GM19239 (cell line): ENCODE measurements at regions not wholly inside any gene's neighbourhood (a gene's known extent, or its start where the extent isn't known, plus 50 kb on each side); places are given as distances from the start of the nearest gene placed in this dataset.

ENCODE experiments used
- DNase-seq: peaks from one replicate; pipeline ENCODE4 v3.0.0; 2011; ENCODE audit warnings: low spot score; ENCODE audit not compliant: insufficient read length
- FAIRE-seq: peaks from 2 replicates; lab custom pipeline; 2011; peaks lifted over from hg19 to GRCh38; lab: Jason Lieb, UNC

DNA sequence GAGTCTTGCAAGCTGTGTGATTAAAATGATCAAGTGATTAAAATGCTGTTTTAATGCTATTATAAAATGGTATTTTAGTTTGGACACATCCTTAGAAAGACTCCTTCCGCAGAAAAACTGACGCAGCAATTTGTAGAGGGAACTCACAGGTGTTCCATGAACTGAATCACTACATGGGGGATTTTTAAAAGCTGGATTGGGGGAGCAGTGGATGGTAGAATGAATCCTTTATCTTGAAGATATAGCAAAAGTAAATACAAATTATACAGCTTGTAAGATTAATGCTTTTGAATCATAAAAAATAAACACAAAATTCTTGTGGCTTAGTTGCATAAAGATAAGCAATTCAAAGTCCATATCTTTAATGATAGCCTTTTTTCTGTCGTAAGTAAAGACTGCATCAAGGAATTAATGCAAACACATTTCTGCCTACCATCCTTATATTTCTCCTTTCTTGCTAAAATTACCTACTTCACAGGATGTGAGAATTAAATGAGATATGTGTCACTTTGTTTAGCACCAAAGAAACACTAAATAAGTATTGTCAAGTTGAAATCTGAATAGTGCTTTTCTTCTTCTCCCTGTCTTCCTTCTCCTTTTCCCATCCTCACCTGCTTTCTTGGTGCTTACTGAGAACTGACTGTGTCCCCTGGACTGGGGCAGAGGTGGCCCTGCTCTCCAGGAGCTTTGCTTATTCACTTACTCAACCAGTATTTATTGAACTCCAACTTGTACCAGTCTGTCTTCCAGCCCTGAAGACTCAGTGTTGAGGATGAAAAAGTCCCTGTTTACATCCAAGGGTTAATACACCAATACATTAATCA lies 61.5 kb upstream of the F3 start:
- DNase-seq: no peak
- FAIRE-seq: no peak

DNA sequence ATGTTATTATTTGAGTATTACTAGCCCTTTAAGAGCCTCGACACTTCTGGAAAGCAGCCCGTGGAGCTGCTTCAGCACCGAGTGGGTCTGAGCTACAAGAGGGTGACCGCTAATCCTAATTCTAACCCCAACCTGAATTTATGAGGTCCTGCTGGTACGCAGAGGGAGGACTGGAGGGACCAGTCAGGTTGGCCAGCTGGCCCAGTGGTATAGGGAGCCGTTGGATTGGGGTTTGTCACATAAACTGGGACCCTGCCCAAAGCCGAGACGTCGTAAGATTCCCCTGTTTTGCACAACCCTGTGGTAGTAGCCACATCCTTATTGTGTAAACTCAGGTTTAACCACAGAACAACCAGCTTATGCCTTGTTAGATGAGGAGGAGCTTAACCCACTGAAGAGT lies 60.8 kb upstream of the F3 start:
- FAIRE-seq (no peak), DNase-seq (no peak)

DNA sequence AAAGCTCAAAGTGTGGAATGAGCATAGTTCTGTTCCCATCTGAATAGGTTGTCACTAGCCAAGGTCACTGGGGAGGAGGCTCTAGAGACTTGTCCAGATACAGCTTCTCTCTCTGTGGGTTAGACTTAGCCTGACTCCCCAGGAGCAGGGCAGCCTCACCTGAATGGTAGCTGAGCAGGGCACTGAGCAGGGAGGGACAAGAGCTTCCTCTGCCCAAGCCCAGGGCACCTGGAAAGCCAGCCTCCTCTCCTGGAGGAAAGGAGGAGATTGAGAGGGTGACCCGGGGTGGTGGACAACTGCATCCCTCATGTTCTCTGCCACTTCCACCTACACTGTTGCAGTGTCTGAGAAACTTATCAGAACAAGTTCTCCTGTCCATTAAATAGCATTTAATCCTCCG lies 59.0 kb upstream of the F3 start:
- DNase-seq: no peak
- FAIRE-seq: no peak

DNA sequence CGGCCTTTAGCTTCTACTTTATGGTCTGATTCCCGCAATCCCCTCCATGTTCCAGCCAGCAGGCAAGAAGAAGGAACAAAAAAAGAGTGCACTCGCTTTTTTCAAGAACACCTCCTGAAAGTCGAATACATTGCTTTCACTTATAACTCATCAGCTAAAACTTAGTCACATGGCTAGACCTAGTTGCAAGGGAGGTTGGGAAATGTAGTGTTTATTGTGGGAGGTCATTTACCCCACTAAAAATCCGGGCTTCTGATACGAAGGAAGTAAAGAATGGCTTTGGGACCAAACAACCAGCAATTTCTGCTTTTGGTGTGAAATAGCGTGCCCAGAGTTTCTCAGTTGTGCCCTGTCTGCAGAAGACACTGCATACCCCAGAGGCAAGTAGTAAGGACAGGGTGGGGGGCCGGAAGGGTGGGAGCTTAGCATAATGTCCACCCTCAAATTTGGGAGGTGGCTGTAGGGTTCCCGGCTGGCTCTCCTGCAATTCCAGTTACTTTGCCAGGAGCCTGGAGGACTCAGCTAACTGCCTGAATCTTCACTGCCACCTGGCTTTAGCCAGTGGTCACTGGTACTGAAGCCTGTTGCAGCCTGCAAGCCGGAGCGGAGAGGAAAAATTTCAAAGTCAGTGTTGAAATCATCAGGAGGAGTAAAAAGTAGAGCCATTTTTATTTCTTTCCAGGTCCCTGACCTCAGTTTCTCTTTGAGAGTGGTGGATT lies 57.7 kb upstream of the F3 start:
- no peak for DNase-seq
- no peak for FAIRE-seq

DNA sequence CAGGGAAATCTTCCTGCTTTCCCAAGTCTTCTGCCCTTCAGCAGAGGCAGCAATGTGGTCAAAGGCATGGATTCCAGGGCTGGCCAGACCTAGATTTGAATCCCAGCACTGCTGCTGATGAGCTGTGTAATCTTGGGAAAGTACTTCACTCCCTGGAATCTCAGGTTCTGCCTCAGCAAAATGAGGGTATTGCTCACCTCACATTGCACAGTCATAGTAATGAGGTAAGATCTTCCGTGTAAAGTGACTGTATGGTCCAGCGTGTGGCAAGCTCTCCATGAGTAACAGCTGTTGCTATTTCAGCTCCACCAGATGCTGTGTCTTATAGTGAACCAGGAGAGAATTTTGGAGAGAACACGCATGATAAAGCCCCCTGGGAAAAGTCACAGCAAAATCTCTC lies 56.1 kb upstream of the F3 start:
- DNase-seq (no peak), FAIRE-seq (no peak)

DNA sequence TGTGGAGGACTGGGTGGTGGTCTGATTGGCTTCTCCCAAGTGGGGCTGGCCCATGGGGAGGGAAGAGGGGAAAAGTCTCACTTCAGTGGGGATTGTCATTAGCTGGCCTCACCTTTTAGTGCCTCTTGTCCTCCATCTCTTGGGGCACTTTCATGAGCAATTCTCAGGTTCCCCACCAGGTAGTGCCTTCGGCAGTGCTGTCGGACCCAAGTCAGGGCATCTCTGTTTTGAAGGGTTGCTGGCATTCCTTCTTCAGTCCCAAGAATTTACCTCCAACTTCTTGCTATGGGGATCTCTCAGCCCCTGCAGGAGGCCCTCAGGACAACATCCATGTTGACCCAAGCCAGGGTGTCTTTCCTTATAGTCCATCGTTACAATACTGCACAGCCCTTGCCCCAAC lies 54.7 kb upstream of the F3 start:
- no peak for DNase-seq
- FAIRE-seq: no peak

DNA sequence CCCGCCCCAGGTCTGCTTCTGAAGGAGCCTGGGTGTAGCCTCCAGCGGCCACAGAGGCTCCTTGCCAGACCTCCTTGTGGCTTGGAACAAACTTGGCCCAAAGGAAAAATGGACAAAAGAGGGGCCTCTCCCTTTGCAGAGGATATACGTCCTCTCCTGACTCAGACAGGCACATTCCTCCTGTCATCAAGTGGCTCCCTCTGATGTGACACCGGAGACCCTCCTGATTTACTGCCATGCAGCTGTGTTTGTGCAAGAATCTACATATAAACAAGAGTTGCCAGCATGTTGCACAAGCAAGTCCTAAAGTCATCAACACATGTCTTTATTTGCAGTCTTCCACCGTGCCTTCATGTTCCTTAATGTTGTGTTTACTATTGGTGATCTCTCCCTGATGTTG lies 54.1 kb upstream of the F3 start:
- DNase-seq (no peak), FAIRE-seq (no peak)

DNA sequence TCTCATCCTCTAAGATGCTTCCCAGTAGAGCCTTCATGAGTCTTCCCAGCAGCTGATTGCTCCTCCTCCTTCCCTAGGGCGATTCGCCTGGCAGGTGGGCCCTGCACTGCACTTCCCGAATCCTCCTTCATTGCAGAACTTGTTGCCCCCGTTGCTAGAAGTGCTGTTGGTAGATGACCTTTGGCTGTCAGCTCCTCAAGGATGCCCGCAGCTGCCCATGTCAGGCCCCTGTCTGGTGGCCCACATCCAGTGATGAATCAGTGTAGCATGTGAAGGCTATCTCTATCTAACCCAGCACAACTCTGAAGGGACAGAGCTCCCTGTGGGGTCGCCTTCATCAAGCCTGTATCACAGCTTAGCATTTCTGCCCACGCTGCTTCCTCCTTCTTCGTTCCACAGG lies 52.1 kb upstream of the F3 start:
- DNase-seq (no peak), FAIRE-seq (no peak)

DNA sequence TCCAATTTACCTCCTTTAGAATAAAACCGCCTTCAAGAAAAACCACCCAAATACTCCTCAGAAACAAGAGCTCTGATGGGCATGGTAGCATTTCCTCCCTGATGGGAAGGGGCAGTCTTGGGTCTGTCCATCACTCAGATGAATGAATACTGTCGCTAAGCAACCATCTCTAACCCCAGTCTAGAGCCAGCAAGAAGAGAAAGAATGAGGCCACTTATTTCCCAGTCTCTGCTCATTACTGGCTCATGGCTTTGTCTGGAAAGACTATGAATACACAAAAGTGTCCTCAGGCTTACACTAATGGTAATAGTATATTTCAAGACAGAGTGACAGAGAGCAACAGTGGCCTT lies 51.0 kb upstream of the F3 start:
- DNase-seq: no peak
- no peak for FAIRE-seq

DNA sequence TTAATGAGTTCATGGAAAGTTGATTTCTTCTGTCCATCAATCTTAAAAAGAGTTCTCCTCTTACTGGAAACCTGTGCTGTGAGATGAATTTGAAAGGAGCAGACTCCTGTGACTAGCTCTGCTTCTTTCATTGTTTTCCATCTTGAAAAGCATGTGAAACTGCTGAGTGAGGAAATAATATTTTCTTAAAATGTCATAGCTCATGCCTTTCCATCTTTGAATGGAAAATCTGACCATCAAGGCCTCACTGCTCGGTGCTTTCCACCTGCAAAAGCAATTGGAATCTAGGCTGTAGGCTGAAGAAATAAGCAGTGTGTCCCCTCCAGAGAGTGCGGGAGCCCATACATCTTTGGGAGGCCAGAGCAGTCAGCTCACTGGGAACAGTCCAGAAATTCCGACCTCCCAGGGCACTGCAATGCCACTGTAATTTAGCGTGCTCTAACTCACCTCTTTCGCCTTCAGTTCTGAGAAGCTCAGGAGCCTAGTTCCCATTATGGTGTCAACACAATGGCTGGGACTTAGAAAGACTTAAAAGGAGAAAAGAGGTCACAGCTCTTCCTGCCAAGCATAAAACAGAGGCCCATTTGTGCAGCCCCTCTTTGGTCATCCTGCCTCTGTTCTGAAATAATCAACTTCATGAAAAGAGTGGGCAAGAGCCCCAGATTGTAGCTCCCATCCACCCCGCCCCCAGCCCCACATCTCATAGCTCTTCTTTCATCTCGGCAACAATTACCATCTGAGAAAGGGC lies 50.4 kb upstream of the F3 start:
- FAIRE-seq (no peak), DNase-seq (no peak)
